Effector memory CD8-positive, alpha-beta T cell (primary cell): ENCODE measurements at regions not wholly inside any gene's neighbourhood (a gene's known extent, or its start where the extent isn't known, plus 50 kb on each side); places are given as distances from the start of the nearest gene placed in this dataset.
A peak's percentile ranks its signal among the peaks of the same experiment; 100 is the strongest.
"Not testable (repeated sequence)": the region's sequence is repeated elsewhere in the genome, so short reads cannot be mapped to it uniquely, and the experiment has no call there.

Experiments used
- ATAC-seq: fragments of 150-1000 bp; cut with Tn5 transposase; replicated peaks from 2 replicates; pipeline ENCODE4 v1.10.0; 2021; ENCODE audit warnings: mild to moderate bottlenecking, moderate library complexity
- DNase-seq, 3 experiments: peaks; one replicate each; pipeline ENCODE4 v3.0.0; 2021
- H3K27ac Mint-ChIP-seq, 2 donors: one replicate each; pipeline ENCODE4 v1.8.0; 2022; ENCODE audit warnings: mild to moderate bottlenecking in 2 of 2, mixed read lengths in 2 of 2, moderate library complexity in 2 of 2
- H3K27me3 Mint-ChIP-seq, 2 donors: one replicate each; pipeline ENCODE4 v1.8.0; 2022; ENCODE audit warnings: mixed read lengths in 2 of 2
- H3K36me3 Mint-ChIP-seq: one replicate; pipeline ENCODE4 v1.8.0; 2022; ENCODE audit warnings: mild to moderate bottlenecking, moderate library complexity, mixed read lengths; ENCODE audit not compliant: insufficient read depth
- H3K4me1 Mint-ChIP-seq, 2 donors: one replicate each; pipeline ENCODE4 v1.8.0; 2022; ENCODE audit warnings: low read depth in 2 of 2, mixed read lengths in 2 of 2
- H3K4me3 Mint-ChIP-seq, 2 donors: one replicate each; pipeline ENCODE4 v1.8.0; 2022; ENCODE audit warnings: mild to moderate bottlenecking in 2 of 2, mixed read lengths in 2 of 2, moderate library complexity in 2 of 2
- H3K9me3 Mint-ChIP-seq, 2 donors: one replicate each; pipeline ENCODE4 v1.8.0; 2022; ENCODE audit warnings: mixed read lengths in 2 of 2

DNA sequence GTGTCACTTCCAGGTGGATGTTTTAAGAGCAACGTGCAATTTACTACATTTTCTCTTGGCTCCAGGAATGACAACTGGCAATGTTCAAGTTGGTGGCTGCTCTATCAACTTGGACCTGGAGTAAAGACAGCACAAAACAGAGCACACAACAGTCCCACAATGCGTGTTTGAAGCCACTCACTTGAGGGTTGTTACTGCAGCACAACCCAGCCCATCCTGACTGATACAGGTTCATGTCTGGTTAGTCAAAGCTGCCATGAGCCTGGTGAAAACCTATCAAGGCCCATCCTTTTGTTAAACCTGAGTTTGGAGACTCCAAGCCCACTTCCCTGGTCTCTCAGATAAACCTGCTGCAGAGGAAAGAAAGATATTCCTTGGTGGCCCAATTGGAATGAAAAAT is 81.1 kb upstream of the LARP1 start:
- H3K27me3 Mint-ChIP-seq, result no peaks in the 10 kb centered on the region
- H3K27ac Mint-ChIP-seq, result no peak overlapping the region
- ATAC-seq (no peak), DNase-seq (no peak)
- no peaks in the 10 kb centered on the region for H3K4me1 Mint-ChIP-seq
- no peaks in the 10 kb centered on the region for H3K36me3 Mint-ChIP-seq
- H3K9me3 Mint-ChIP-seq, result no peaks in the 10 kb centered on the region
- no peak overlapping the region for H3K4me3 Mint-ChIP-seq

DNA sequence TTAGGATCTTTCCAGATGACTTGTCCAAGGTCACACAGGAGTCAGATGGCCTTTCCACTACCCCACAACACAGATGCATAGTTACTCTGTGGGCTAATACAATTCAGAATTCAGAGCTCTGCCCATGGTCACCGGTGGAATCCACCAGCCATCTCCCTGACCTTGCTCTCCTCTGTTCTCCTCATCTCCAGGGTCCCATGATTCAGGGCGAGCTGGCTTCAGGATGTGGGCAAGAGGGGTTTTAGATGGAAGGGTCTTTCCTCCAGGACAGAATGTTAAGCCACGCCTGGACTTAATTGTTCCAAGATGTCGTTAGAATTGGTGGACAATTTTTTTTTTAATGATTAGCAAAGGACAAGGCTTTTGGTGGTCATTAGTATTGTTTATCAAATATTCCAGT is 81.7 kb upstream of the LARP1 start:
- no peak overlapping the region for H3K27ac Mint-ChIP-seq
- DNase-seq, result no peak
- H3K4me3 Mint-ChIP-seq, result no peak overlapping the region

GRCh38 chr5:154669913-154670312 is 85.3 kb upstream of the LARP1 start:
- H3K27me3 Mint-ChIP-seq, ATAC-seq, H3K36me3 Mint-ChIP-seq, H3K4me1 Mint-ChIP-seq, H3K27ac Mint-ChIP-seq, DNase-seq, H3K4me3 Mint-ChIP-seq, H3K9me3 Mint-ChIP-seq: not testable (repeated sequence)

More for the DNA sequence above, 81.7 kb upstream of the LARP1 start:
- Mint-ChIP-seq H3K4me1 (no peaks in the 10 kb centered on the region), H3K9me3 (peaks cover 0 to 2% of the 10 kb centered on the region in 2 donors), H3K36me3 (no peaks in the 10 kb centered on the region), H3K27me3 (no peaks in the 10 kb centered on the region)
- ATAC-seq, result no peak

- no peak overlapping the region for H3K27ac Mint-ChIP-seq
- peaks cover 2 to 9% of the 10 kb centered on the region in 2 donors for H3K9me3 Mint-ChIP-seq
- no peaks in the 10 kb centered on the region for H3K27me3 Mint-ChIP-seq
- no peak for ATAC-seq
- no peaks in the 10 kb centered on the region for H3K36me3 Mint-ChIP-seq
- H3K4me1 Mint-ChIP-seq, result no peaks in the 10 kb centered on the region
- no peak for DNase-seq
- H3K4me3 Mint-ChIP-seq, result no peak overlapping the region
These were observed 85.8 kb upstream of the LARP1 start for GRCh38 chr5:154669402-154669801.

GRCh38 chr5:154664869-154665268 is 90.3 kb upstream of the LARP1 start:
- no peak overlapping the region for H3K27ac Mint-ChIP-seq
- DNase-seq, result no peak
- H3K4me3 Mint-ChIP-seq, result no peak overlapping the region
- peaks cover 4 to 14% of the 10 kb centered on the region in 2 donors for H3K9me3 Mint-ChIP-seq
- ATAC-seq, result no peak
- peaks cover 0 to 8% of the 10 kb centered on the region in 2 donors for H3K27me3 Mint-ChIP-seq
- no peaks in the 10 kb centered on the region for H3K4me1 Mint-ChIP-seq
- no peaks in the 10 kb centered on the region for H3K36me3 Mint-ChIP-seq

DNA sequence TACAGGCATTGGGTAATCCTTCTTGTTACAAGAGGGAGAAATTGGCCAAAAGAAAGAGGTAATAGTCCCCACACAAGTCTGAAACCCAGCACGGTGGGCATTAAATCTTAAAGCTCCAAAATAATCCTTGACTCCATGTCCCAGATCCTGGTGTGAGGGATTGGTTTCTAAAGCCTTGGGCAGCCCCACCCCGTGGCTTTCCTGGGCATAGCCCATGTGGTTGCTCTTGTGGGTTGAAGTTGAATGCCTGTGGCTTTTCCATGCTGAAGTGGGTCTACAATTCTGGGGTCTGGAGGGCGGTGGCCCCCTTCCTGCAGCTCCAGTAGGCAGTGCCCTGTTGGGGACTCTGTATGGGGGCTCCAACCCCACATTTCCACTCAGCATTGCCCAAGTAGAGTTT is 91.8 kb upstream of the LARP1 start:
- no peaks in the 10 kb centered on the region for H3K4me1 Mint-ChIP-seq
- no peaks in the 10 kb centered on the region for H3K36me3 Mint-ChIP-seq
- no peak overlapping the region for H3K4me3 Mint-ChIP-seq
- no peak for DNase-seq
- no peak overlapping the region for H3K27ac Mint-ChIP-seq
- no peak for ATAC-seq
- peaks cover 2 to 14% of the 10 kb centered on the region in 2 donors for H3K9me3 Mint-ChIP-seq
- H3K27me3 Mint-ChIP-seq, result peaks cover 0 to 8% of the 10 kb centered on the region in 2 donors

DNA sequence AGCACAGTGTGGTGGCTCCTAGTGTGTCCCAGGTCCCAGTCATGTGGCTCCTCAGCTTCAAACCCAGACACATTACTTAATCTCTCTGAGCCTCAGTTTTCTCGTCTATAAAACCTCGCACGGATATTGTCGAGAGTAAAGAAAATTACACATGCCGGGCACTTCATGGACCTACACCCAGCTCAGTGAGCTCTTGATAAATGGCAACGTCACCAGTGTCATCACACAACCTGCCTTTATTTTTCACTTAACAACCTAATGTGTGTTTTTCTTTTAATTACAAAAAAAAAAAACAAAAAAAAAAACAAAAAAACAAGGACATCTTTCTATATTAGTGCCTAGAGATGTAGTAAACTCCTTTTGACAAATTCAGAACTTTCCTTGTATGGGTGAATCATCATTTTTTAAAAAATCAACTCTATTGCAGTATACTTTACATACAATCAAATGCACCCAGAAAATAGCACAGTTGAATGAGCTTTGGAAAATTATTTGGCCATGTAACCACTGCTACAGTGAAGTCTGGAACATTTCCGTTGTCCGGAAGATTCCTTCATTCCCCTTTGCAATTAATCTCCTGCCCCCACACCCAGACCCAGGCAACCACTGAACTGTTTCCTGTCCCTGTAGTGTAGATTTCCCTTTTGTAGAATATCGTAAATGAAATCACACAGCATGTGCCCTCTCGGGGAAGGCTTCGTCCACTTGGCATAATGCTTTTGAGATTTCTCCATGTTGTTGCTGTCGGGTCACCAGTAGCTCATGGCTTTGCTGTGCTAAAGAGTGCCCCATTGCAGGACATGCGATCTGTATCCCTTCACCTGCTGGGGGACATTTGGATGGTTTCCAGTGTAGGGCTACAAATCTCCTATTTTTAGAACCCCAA is 100.4 kb upstream of the LARP1 start:
- Mint-ChIP-seq H3K9me3 (no peaks in the 10 kb centered on the region), H3K27me3 (no peaks in the 10 kb centered on the region), H3K4me1 (no peaks in the 10 kb centered on the region), H3K27ac (peak overlapping the region; percentile 28 to 76), H3K36me3 (no peaks in the 10 kb centered on the region), H3K4me3 (no peak overlapping the region)
- DNase-seq, result no peak
- ATAC-seq, result no peak

DNA sequence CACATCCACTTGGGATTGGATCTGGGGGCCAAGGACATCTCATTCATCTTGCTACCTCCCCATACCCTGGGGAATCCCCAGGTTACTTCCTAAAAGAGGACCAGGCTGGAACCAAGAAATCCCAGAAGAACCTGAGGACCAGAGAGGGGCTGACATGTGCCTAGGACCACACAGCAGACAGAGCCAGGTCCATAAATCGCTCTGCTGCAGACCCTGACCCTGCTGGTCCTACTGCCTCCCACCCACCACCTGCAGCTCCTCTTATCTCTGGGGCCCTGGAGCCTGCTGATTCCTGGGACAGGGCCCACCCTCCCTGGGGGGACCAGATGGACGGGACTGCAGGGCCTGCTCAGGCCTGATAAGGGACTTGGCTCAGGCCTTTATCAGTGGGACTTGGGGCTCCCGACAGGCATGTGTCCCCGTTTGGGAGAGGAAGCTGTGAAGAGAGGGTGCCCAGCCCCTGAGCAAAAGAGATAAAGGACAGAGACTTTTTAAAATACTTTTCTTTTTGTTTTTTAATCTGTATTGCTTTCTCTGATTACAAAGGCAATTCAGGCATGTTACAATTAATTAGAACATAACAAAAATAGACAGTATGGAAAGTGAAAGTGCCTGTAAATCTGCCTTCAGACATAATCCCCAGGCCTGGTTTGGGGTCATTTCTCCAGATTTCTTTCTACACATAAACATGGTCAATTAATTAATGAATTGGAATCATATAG is 101.3 kb upstream of the LARP1 start:
- DNase-seq (no peak), ATAC-seq (no peak)
- Mint-ChIP-seq H3K36me3 (no peaks in the 10 kb centered on the region), H3K27ac (peak overlapping the region; percentile 28 to 76), H3K4me3 (no peak overlapping the region), H3K9me3 (no peaks in the 10 kb centered on the region), H3K4me1 (no peaks in the 10 kb centered on the region), H3K27me3 (no peaks in the 10 kb centered on the region)

GRCh38 chr5:154653418-154653763 is 101.8 kb upstream of the LARP1 start:
- Mint-ChIP-seq H3K4me3 (no peak overlapping the region), H3K36me3 (no peaks in the 10 kb centered on the region), H3K27ac (no peak overlapping the region), H3K9me3 (no peaks in the 10 kb centered on the region), H3K27me3 (no peaks in the 10 kb centered on the region), H3K4me1 (no peaks in the 10 kb centered on the region)
- ATAC-seq, result no peak
- no peak for DNase-seq

DNA sequence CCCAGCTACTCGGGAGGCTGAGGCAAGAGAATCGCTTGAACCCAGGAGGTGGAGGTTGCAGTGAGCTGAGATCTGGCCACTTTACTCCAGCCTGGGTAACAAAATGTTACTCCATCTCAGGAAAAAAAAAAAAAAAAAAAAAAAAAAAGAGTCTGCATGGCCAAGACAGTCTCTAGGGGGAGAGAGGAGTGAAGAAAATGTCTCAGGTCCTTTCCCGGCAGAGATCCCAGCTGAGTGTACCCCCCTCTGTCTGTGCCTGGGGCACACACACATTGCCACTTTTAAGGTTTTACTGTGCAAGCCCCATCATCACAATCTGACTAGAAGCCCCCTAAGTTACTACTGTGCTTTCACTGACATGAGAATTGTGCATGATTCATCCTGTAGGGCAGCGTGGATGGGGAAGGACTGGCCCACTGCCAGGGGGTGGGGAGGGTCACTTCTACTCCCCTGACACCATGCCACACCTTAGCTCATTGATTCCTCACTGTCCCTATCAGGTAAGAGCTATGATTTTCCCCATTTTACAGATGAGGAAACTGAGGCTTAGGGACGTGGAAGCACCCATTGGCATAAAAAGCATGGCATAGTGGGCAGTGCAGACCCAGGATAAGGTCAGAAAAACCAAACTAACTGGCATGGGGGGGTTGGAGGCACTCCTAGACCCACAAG is 102.3 kb upstream of the LARP1 start:
- no peak for ATAC-seq
- Mint-ChIP-seq H3K27ac (no peak overlapping the region), H3K27me3 (peaks cover 3 to 4% of the 10 kb centered on the region in 2 donors), H3K4me3 (no peak overlapping the region), H3K4me1 (peaks cover 0 to 2% of the 10 kb centered on the region in 2 donors), H3K9me3 (no peaks in the 10 kb centered on the region), H3K36me3 (no peaks in the 10 kb centered on the region)
- DNase-seq, result no peak

- ATAC-seq, DNase-seq, H3K4me3 Mint-ChIP-seq, H3K9me3 Mint-ChIP-seq, H3K27ac Mint-ChIP-seq, H3K36me3 Mint-ChIP-seq: not testable (repeated sequence)
- peaks cover 10 to 15% of the 10 kb centered on the region in 2 donors for H3K27me3 Mint-ChIP-seq
- peaks cover 9 to 12% of the 10 kb centered on the region in 2 donors for H3K4me1 Mint-ChIP-seq
These were observed 103.4 kb upstream of the LARP1 start for GRCh38 chr5:154651795-154652194.

- H3K27ac Mint-ChIP-seq, result no peak overlapping the region
- H3K4me3 Mint-ChIP-seq, result no peak overlapping the region
- peaks cover 14 to 21% of the 10 kb centered on the region in 2 donors for H3K27me3 Mint-ChIP-seq
- H3K4me1 Mint-ChIP-seq, result peaks cover 12% of the 10 kb centered on the region in 2 donors
- no peaks in the 10 kb centered on the region for H3K9me3 Mint-ChIP-seq
- ATAC-seq, result no peak
- H3K36me3 Mint-ChIP-seq, result no peaks in the 10 kb centered on the region
- no peak for DNase-seq
These were observed 106.5 kb upstream of the LARP1 start for GRCh38 chr5:154648706-154649105.

DNA sequence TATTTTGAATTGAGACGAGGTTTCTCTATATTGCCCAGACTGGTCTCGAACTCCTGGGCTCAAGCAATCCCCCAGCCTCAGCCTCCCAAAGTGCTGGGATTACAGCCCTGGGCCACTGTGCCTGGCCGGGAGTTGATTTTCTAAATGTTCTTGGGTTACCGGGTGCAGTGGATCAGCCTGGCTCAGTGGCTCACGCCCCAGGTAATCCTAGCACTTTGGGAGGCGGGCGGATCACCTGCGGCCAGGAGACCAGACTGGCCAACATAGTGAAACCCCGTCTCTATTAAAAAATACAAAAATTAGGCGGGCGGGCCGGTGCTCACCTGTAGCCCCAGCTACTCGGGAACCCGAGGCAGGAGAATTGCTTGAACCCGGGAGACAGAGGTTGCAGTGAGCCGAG is 106.9 kb upstream of the LARP1 start:
- Mint-ChIP-seq H3K9me3 (no peaks in the 10 kb centered on the region), H3K36me3 (no peaks in the 10 kb centered on the region), H3K27ac (no peak overlapping the region), H3K4me3 (peak overlapping the region; percentile 56 to 63), H3K4me1 (peaks cover 12% of the 10 kb centered on the region in 2 donors), H3K27me3 (peaks cover 14 to 21% of the 10 kb centered on the region in 2 donors)
- no peak for ATAC-seq
- DNase-seq, result no peak
